ENCODE measurements at regions not wholly inside any gene's neighbourhood (a gene's known extent, or its start where the extent isn't known, plus 50 kb on each side); places are given as distances from the start of the nearest gene placed in this dataset.

DNA sequence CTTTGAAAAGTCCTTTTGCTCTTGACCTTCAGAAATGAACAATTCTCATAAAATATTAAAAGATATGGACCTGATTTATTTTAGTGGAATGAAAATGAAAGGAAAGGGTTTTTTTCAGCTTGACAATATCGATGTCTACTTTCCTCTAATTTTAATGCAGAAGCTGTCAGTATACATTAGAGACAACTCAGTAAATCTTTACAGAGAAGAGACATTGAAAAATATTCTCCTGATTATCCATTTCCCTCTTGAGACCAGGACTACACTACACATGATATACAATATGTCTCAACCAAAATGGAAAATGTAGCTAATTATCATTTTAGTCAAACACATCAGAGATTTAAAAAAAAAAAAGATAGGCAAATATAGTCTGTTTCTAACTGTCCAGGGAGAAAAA, 288.5 kb upstream of the NUDT12 start:
- no peak for DNase-seq (ENCODE audit: low spot score)
- in situ Hi-C loops (cut with HindIII; ENCODE audit: low sequenced_read_pairs): no loop called here

DNA sequence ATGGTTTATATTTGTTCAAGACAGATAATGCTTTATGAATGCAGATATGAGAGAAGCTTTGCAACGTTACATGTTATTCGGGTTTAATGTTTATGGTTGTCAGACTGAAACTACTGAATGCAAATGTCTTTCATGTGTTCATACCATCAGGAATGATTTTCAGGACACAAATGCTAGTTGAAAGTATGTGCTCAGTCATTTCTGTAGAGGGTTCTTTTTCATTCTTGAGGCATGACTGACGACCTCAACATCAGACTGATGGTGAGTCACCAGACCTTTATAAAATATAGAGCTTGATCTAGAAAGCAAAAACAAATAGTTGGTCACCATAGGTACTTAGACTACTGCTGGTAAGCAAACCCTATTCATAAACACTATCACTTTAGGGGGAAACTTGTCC, 287.3 kb upstream of the NUDT12 start:
- DNase-seq (ENCODE audit: low spot score): no peak
- in situ Hi-C loops (cut with HindIII; ENCODE audit: low sequenced_read_pairs): no loop called here

DNA sequence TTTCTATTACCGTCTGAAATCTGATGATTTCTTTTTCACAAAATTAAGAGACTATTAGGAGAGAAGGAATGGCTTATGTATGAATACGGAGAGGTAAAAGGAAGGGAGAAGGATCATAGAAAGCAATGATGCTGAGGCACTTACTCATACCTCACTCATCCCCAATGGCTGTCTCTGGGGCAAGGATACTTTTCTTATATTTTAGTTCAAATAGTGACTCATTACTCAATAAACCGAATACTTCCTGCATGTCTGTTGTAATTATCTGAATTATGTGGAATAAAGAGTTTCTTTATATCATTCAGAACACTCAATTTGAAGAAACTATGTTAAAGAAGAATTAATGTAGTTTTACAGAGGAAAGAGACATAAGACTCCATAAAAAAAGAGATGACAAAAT, 284.5 kb upstream of the NUDT12 start:
- DNase-seq (ENCODE audit: low spot score): no peak
- in situ Hi-C loops (cut with HindIII; ENCODE audit: low sequenced_read_pairs): no loop called here

DNA sequence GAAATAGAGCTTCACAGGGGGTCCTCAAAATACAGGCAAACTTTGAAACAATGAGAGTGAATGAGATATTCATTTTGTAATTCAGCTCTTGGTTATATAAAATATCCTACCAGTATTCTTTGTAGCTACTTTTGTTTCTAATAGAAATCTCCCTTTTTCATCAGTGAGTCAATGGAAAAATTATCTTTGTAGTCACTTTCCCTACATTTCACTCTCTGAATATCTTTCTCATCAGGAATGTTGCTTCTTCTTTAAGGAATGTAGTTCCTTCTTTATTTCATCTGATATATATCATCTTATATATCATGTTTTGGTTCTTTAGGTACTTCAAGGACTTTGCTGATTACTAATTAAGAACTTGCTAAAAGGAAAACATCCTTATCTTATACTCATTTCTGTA, 280.3 kb upstream of the NUDT12 start:
- DNase-seq (ENCODE audit: low spot score): no peak
- in situ Hi-C loops (cut with HindIII; ENCODE audit: low sequenced_read_pairs): no loop called here

DNA sequence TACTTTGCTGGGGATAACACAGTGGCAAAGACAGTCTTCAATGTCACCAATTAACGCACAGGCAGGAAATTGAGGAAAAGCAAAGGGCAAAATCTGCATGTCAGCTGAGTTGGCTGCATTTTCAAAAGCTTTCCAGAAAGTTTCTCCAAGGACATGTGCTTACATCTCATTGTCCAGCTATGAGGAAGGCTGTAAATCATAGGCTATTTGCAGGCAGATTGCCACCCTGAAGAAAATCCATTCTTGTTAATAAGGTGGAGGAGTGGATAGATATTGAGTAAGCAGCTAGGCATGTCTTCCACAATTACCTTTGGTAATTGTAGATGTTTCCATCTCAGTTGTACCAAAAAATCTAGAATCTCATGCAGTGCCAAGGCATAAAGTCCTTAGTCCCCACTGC, 278.0 kb upstream of the NUDT12 start:
- no peak for DNase-seq (ENCODE audit: low spot score)
- in situ Hi-C loops (cut with HindIII; ENCODE audit: low sequenced_read_pairs): no loop called here

DNA sequence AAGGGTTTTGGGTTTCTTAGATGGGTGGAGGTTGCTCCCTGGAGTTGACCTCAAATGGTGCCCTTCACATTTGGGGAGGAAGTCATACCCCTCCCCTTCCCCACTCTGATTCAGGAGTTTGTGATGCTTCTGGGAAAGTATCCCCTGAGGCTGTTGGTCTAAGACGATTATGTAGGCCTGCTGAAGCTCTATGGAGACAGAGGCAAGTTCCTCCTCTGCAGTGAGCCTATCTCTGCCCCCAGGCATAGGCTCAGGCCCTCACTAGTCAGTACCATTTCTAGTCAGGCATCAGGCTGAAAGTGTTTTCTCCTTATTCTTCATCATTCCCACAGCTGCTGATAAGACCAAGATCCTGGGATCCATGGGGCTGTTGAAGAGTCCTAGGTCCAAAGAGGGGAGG, 271.6 kb upstream of the NUDT12 start:
- no peak for DNase-seq (ENCODE audit: low spot score)
- in situ Hi-C loops (cut with HindIII; ENCODE audit: low sequenced_read_pairs): no loop called here

DNA sequence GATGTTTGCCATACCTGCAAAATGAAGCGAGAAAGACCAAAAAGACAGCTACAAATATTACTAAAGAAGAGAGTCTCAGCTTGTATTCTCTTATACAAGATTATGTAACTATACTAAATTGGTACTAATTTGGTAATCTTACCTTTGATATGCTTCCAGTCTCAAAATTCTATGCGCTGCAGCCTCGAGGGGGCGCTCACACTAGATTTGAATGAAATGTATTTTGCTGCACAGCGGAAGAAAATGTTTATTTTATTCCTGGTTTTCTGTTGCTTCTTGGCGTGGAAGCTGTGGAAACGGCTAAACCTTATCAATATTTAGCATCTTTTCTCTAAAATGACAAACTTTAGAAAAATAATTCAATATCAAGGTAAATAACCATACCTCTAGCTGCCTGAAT, 267.0 kb upstream of the NUDT12 start:
- in situ Hi-C loops (cut with HindIII; ENCODE audit: low sequenced_read_pairs): no loop called here
- DNase-seq (ENCODE audit: low spot score): no peak

DNA sequence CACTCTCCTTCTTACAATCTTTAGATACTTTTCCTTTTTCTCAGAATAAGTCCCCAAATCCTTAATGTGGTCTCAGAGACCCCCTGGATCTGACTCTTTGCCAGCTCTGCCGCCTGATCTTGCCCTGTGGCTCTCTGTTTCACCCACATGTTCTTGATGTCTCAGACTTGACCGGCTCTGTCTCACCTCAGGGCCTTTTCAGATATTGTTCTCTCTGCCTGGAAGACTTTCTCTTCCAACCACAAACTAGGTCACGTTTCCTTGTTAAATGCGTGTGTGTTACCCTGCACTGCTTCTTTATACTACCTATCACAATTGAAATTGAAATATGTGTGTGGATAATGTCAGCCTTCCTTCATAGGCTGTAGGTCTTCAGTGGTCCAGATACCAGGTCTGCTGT, 265.4 kb upstream of the NUDT12 start:
- in situ Hi-C loops (cut with HindIII; ENCODE audit: low sequenced_read_pairs): no loop called here
- no peak for DNase-seq (ENCODE audit: low spot score)

DNA sequence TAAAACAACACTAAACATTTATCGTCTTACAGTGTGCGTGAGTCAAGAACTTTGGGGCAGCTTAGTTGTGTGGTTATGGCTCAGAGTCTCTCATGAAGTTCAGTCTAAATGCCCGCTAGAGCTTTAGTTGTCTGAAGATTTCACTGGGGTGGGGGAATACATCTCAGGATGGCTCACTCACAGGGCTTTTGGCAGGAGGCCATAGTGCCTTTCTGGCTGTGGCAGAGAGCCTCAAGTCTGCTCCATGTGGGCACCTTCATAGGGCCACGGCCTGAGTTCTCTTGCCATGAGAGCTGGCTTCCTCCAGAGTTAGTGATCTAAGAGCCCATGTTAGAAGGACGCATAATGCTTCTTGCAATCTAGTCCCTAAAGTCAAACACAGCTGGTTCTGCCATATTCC, 258.8 kb upstream of the NUDT12 start:
- in situ Hi-C loops (cut with HindIII; ENCODE audit: low sequenced_read_pairs): no loop called here

DNA sequence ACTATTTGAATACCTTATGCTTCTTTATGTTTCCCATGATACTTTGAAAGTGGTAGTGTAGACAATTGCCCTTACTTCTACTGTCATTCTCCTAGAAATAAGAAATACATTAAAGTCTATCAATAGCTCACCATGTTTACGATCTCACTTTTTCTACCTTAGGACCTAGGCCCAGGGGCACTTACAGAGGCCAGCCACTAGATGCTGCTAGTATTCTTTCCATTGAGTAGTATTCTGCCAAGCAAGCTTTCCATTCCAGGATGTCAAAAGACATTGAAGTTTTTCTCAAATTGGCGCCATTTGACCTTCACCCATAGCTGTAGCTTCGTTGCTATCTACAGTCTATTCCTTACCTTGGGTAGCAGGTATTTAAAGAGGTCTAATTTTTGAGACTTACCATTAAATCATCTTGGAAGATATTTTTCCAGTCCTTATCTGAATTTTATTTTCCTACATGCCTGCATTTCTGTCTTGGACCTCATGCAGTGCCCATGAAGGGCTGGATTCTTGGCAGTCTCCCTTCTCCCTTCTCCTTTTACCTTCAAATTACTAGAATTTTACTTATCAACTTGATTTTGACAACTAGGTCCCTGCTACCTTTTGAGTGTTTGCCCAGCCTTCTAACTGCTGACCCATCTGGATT, 246.0 kb upstream of the NUDT12 start:
- peak; percentile 44 for DNase-seq (ENCODE audit: low spot score)
- in situ Hi-C loops (cut with HindIII; ENCODE audit: low sequenced_read_pairs): no loop called here

More for the DNA sequence above, 258.8 kb upstream of the NUDT12 start:
- DNase-seq (ENCODE audit: low spot score): no peak

DNA sequence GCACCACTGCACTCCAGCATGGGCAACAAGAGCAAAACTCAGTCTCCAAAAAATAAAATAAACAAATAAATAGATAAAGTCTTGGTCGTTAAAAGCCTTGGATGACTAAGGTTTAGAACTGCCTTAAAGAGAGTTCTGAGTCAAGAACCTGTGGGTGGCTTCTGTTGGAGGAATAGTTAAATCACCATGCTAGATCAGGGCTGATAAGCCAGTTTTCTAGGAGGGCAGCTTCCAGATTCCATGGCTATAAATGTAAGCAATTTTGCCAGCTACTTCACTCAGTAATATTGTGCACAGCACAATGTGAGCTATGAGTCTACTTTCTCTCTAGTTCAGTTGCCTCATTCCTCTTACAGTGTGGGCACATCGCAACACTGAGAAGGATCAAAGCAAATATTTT, 242.1 kb upstream of the NUDT12 start:
- DNase-seq (ENCODE audit: low spot score): no peak
- in situ Hi-C loops (cut with HindIII; ENCODE audit: low sequenced_read_pairs): no loop called here

DNA sequence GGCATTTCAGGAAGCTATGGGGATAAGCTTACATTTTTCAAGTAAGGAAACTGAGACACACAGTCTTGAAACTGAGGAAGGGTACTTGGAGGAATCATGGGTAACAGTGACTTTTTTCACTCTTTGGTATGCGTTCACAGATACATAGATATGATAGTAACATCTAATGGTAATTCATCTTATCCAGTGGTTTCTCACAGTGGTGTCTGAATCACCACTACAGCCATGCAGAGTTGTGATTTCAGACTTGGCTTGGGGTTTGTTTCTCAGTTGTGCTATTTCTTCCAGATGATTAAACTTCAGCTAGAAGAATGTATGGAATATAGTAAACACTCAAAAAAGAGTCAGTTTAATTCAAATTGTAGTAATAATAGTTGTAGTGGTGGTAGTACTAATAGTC, 239.1 kb upstream of the NUDT12 start:
- no peak for DNase-seq (ENCODE audit: low spot score)
- in situ Hi-C loops (cut with HindIII; ENCODE audit: low sequenced_read_pairs): no loop called here

DNA sequence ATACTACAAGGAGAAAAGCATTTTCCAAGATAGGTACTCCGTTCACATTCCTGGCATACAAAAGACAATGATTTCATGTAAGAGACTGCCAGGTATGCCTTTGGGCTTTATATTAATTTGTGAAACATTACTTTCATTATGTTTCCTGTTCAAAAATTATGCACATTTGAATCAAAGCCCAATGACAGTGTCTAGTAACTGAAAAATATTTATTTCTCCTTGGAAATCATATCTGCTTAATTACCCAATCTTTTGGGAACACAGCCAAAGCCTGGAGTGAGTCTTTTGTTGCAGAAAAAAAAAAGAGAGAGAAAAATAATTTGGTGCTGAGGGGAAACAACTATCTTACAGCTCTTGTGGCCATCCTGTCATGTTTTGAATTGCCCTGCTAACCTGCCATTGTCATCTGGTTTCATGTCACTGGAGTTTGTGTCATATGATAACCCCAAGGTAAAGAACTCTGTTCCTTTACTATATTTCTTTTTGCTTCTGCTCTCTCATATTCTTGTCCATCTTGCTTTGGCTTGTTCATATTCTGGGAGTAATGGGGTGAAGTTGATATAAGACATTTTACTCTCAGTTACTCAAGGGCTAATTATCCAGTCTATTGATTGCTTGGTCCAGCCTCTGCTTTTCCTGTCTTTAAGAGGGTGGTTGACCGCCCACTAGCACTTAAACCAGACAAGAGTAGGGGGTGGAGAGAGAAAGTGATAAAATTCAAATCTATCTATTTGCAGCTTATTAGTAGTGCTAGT, 238.3 kb upstream of the NUDT12 start:
- no peak for DNase-seq (ENCODE audit: low spot score)
- in situ Hi-C loops (cut with HindIII; ENCODE audit: low sequenced_read_pairs): no loop called here

DNA sequence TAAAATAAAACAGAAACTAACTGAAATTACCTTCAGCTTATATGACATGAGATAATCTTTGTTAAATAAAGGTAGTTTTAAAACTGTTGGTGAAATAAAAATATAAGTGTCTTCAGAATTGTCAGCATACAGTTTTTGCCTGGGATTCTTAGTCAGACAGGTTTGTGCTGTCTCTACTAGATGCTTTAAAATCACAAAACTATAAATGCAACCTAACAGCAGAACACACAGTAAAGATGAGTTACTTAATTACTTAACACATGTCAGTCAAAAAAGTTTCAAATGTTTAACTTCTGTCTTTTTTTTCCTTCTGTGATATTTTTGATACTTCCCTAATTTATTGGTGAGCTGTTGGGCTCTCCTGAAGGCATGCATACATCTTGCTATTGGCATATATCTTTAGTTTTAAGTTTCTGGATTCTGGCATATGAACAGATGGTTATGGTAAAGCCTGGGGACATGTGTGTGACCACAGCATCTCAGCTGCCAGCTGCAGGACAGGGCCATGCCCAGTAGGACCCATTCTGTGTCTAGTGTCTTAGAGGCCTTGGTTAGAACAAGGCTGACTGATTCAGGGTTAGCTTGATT, 231.1 kb upstream of the NUDT12 start:
- DNase-seq (ENCODE audit: low spot score): no peak
- in situ Hi-C loops (cut with HindIII; ENCODE audit: low sequenced_read_pairs): no loop called here

DNA sequence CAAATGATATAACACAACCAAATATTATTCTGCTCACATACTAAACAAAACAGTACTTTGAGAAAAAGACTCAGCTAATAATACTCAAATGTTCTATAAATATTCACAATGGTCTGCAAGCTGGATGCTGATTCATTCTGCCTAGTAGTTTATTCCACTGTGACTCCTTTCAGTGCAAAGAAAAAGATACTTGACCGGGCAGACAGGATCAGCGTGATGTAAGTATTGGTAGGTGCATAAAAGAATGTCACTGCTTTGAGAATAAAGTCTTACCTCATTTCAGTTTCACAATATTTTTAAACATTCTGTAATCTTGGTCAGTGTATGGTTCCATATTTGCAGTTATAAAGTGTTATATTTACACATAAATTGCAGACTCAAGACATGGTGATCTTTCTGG, 223.0 kb upstream of the NUDT12 start:
- DNase-seq (ENCODE audit: low spot score): no peak
- in situ Hi-C loops (cut with HindIII; ENCODE audit: low sequenced_read_pairs): no loop called here

DNA sequence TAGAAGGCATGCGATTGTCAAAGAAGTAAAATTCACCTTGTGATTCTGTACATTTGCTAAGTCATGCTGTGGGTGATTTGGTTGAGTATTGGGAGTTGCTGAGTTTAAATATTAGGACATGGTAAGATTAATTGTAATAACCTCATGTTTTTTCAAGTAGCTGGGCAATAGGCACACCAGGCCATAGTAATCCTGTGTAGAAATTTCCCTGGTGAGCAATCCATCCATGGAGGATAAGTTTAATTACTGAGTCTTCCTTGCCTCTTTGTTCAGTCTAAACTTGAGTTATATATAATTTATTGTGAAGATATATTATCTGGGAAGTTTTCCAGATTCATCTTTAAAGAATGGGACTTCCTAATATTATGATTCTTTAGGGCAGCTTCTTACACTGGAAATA, 221.1 kb upstream of the NUDT12 start:
- no peak for DNase-seq (ENCODE audit: low spot score)
- in situ Hi-C loops (cut with HindIII; ENCODE audit: low sequenced_read_pairs): no loop called here

DNA sequence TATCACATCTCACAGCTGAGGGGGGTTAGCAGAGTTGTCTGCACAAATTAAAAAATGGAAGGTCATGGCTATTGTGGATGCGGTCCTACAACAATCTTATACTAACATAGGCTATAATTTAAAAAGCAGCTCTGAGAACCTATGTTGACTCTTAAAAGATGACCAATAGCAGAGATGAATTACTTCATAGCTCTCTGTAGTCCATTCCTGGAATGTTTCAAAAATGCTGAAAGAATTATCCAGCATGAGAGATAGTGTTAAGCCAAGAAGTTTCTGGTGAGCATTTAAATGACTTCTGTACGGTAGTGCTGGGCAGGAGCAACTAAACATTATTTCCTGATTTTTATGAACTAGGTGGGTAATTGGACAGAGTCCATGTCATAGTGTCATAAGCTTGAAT, 218.2 kb upstream of the NUDT12 start:
- no peak for DNase-seq (ENCODE audit: low spot score)
- in situ Hi-C loops (cut with HindIII; ENCODE audit: low sequenced_read_pairs): no loop called here

DNA sequence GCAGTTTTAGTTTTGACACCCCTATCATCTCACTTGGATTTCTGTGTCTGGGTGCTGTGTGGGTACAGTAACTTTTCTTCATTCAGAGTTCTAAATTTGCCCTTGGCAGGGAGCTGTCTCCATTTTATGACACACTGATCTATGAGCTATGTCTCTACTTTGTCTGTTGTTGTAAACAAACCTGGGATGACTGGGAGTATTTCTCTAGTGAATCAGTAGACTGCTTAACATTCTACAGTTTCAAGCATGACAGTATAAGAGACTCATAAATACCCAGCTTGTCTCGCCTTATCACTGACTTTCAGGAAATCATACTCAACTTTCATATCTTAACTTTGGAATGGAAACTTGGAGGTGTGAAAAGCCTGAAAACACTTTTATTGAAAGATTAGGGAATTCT, 212.1 kb upstream of the NUDT12 start:
- no peak for DNase-seq (ENCODE audit: low spot score)
- in situ Hi-C loops (cut with HindIII; ENCODE audit: low sequenced_read_pairs): no loop called here

DNA sequence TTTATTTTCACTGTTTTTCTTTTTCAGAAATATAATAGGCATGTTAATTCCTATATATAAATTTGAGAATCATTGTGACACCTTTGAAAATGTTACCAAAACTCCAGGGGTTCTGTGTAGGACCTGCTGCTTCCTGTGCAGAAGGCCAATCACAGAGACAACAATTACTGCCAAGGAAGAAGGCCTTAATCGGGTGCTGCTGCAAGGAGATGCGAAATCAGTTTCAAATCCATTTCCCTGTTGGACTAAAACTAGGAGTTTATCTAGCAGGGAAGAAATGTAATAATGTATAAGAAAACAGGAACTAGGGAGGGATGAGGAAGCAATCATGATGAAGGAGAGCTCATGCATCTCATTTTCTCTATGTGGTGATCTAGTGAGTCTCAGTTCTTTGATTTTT, 209.7 kb upstream of the NUDT12 start:
- in situ Hi-C loops (cut with HindIII; ENCODE audit: low sequenced_read_pairs): no loop called here
- no peak for DNase-seq (ENCODE audit: low spot score)

DNA sequence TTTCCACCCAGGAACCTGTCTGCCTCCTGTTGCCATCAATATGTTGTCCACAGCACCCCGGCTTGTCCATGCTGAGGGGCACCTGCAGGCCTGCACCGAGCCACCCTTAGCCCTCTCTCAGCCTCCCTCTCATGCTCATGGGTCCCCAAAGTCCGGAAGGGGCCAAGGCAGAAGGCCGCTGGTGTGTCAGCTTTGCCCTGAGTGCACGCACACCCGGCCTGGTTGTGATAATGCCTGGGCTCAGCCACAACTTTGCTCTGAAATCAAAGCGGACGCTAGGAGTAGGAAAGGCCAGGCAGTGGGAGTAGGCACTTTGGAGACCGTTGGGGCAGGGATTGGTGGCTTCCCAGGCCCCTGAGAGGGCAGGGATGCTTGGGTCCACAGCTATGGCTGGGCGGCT, 201.8 kb upstream of the NUDT12 start:
- no peak for DNase-seq (ENCODE audit: low spot score)
- in situ Hi-C loops (cut with HindIII; ENCODE audit: low sequenced_read_pairs): no loop called here

DNA sequence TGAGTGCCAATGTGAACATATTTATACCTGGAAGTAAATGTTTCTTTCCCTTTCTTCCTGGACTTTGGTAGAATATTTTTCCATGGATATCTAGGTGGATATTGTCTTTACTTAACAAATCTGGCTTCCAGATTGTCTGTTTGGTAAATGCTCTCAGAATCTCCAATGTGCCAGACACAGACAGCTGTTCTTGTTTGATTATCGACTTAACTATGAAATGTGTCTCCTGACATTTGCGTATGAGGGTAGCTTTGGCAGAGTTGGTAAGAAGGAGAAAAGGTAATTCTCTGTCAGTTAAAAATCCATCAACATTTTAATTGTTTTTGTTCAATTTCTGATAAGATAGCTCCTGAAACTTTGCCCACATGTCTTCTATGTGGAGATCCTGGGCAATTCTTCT, 196.4 kb upstream of the NUDT12 start:
- in situ Hi-C loops (cut with HindIII; ENCODE audit: low sequenced_read_pairs): no loop called here
- no peak for DNase-seq (ENCODE audit: low spot score)
